Lower leg skin (tissue), 3 donors: ENCODE measurements at regions not wholly inside any gene's neighbourhood (a gene's known extent, or its start where the extent isn't known, plus 50 kb on each side); places are given as distances from the start of the nearest gene placed in this dataset.

Source experiments
- POLR2A ChIP-seq, 2 donors: fragments of 450-650 bp; IDR thresholded peaks; one replicate each; pipeline ENCODE4 v1.6.1; 2016 to 2017; ENCODE audit warnings: antibody characterized with exemption in 2 of 2, mild to moderate bottlenecking in 1 of 2, moderate library complexity in 1 of 2
- TF ChIP-seq, protein P1 (sequence below), 3 donors: fragments of 450-650 bp; IDR thresholded peaks; one replicate each; pipeline ENCODE4 v1.5.1; 2016; ENCODE audit warnings: antibody characterized with exemption in 3 of 3, mild to moderate bottlenecking in 3 of 3, moderate library complexity in 2 of 3

DNA sequence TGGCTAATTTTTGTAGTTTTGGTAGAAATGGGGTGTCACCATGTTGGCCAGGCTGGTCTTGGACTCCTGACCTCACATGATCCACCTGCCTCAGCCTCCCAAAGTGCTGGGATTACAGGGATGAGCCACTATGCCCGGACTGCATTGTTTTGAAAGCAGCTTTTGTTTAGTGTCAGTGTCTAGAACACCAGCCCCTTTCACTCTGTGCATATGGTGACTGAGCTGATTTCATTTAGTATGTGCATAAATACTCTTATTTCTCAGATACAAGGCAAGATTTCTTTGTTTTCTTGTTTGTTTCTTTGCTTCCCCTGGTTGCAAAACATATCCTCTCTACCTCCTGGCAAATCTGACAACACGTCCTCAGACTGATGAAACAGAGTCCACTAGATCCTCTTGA lies 152.8 kb upstream of the CHD6 start:
- TF ChIP-seq, protein P1, sequence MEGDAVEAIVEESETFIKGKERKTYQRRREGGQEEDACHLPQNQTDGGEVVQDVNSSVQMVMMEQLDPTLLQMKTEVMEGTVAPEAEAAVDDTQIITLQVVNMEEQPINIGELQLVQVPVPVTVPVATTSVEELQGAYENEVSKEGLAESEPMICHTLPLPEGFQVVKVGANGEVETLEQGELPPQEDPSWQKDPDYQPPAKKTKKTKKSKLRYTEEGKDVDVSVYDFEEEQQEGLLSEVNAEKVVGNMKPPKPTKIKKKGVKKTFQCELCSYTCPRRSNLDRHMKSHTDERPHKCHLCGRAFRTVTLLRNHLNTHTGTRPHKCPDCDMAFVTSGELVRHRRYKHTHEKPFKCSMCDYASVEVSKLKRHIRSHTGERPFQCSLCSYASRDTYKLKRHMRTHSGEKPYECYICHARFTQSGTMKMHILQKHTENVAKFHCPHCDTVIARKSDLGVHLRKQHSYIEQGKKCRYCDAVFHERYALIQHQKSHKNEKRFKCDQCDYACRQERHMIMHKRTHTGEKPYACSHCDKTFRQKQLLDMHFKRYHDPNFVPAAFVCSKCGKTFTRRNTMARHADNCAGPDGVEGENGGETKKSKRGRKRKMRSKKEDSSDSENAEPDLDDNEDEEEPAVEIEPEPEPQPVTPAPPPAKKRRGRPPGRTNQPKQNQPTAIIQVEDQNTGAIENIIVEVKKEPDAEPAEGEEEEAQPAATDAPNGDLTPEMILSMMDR (IDR thresholded peaks at IDR 0.05): no peak
- no peak for TF ChIP-seq POLR2A (IDR thresholded peaks at IDR 0.05)
